Keratinocyte (primary cell): ENCODE measurements at regions not wholly inside any gene's neighbourhood (a gene's known extent, or its start where the extent isn't known, plus 50 kb on each side); places are given as distances from the start of the nearest gene placed in this dataset.

Experiments
- DNase-seq: peaks from one replicate; pipeline ENCODE4 v3.0.0-alpha.2; 2011; ENCODE audit warnings: low read depth, missing footprints, low spot score
- FAIRE-seq: peaks from 2 replicates; lab custom pipeline; 2011; peaks lifted over from hg19 to GRCh38; lab: Jason Lieb, UNC
- H2AFZ ChIP-seq: 2 replicates; pipeline ENCODE4 v1.6.0; 2012; ENCODE audit warnings: low read length, control low read depth, inconsistent platforms; ENCODE audit not compliant: control insufficient read depth
- H3K27ac ChIP-seq: 2 replicates; pipeline ENCODE4 v1.5.1; 2011; ENCODE audit warnings: low read length; ENCODE audit not compliant: control insufficient read depth, insufficient read depth
- H3K27me3 ChIP-seq: 3 replicates; pipeline ENCODE4 v1.6.0; 2011; ENCODE audit warnings: low read length; ENCODE audit not compliant: control insufficient read depth, insufficient read depth; ENCODE audit errors: extremely low read depth
- H3K36me3 ChIP-seq, 2 experiments: 2 replicates in 1 of 2; 3 replicates in 1 of 2; pipeline ENCODE4 v1.5.1; 2011; ENCODE audit warnings: low read length in 2 of 2, mild to moderate bottlenecking in 1 of 2; ENCODE audit not compliant: control insufficient read depth in 2 of 2, insufficient read depth in 2 of 2; ENCODE audit errors: extremely low read depth in 1 of 2
- H3K4me1 ChIP-seq: 3 replicates; pipeline ENCODE4 v1.5.1; 2011; ENCODE audit warnings: low read length; ENCODE audit not compliant: control insufficient read depth, insufficient read depth; ENCODE audit errors: extremely low read depth
- H3K4me2 ChIP-seq: 3 replicates; pipeline ENCODE4 v1.6.0; 2011; ENCODE audit warnings: low read depth, low read length; ENCODE audit not compliant: control insufficient read depth, insufficient read depth; ENCODE audit errors: extremely low read depth
- H3K4me3 ChIP-seq, 3 experiments: fragments of 200-600 bp in 1 of 3; sonication (generic) in 1 of 3; 2 replicates in 2 of 3; 3 replicates in 1 of 3; pipeline ENCODE4 v1.5.1; 2011 to 2016; ENCODE audit warnings: low read length in 3 of 3, mild to moderate bottlenecking in 3 of 3, control low read depth in 2 of 3, inconsistent platforms in 1 of 3, low read depth in 1 of 3, mixed read lengths in 1 of 3, mixed run types in 1 of 3, moderate library complexity in 1 of 3; ENCODE audit not compliant: control insufficient read depth in 2 of 3, insufficient read depth in 2 of 3; ENCODE audit errors: extremely low read depth in 1 of 3
- H3K79me2 ChIP-seq: 2 replicates; pipeline ENCODE4 v1.6.0; 2012; ENCODE audit warnings: low read length; ENCODE audit not compliant: control insufficient read depth, insufficient read depth
- H3K9ac ChIP-seq: 3 replicates; pipeline ENCODE4 v1.6.0; 2011; ENCODE audit warnings: low read length; ENCODE audit not compliant: control insufficient read depth, insufficient read depth; ENCODE audit errors: extremely low read depth
- H3K9me1 ChIP-seq: 3 replicates; pipeline ENCODE4 v1.6.0; 2011; ENCODE audit warnings: low read length; ENCODE audit not compliant: control insufficient read depth, insufficient read depth; ENCODE audit errors: extremely low read depth
- H3K9me3 ChIP-seq: 2 replicates; pipeline ENCODE4 v1.5.1; 2012; ENCODE audit warnings: low read depth, low read length; ENCODE audit not compliant: control insufficient read depth
- H4K20me1 ChIP-seq: 3 replicates; pipeline ENCODE4 v1.6.0; 2011; ENCODE audit warnings: low read length; ENCODE audit not compliant: control insufficient read depth, insufficient read depth; ENCODE audit errors: extremely low read depth
- EZH2 ChIP-seq: IDR thresholded peaks from one replicate; pipeline ENCODE4 v1.6.1; 2012; ENCODE audit warnings: inconsistent platforms, mild to moderate bottlenecking, low read length, moderate library complexity
- dilution Hi-C: fragments of 300-500 bp; cut with MboI; formaldehyde crosslinking; loops from one replicate; pipeline ENCODE4 v1.7.0; 2020; ENCODE audit warnings: low sequenced_read_pairs; ENCODE audit not compliant: extremely low pct_ligation_motif_present
- TF ChIP-seq, protein P1 (sequence below), 3 experiments: IDR thresholded peaks in 1 of 3; conservative IDR thresholded peaks in 1 of 3; optimal IDR thresholded peaks in 1 of 3; 2 replicates in 2 of 3; 3 replicates in 1 of 3; pipeline versions ENCODE3 to v1.5.1; 2011; ENCODE audit warnings: low read length in 3 of 3, mild to moderate bottlenecking in 3 of 3, moderate library complexity in 2 of 3, control low read depth in 1 of 3, inconsistent platforms in 1 of 3; ENCODE audit not compliant: insufficient read depth in 2 of 3; ENCODE audit errors: extremely low read depth in 1 of 3

DNA sequence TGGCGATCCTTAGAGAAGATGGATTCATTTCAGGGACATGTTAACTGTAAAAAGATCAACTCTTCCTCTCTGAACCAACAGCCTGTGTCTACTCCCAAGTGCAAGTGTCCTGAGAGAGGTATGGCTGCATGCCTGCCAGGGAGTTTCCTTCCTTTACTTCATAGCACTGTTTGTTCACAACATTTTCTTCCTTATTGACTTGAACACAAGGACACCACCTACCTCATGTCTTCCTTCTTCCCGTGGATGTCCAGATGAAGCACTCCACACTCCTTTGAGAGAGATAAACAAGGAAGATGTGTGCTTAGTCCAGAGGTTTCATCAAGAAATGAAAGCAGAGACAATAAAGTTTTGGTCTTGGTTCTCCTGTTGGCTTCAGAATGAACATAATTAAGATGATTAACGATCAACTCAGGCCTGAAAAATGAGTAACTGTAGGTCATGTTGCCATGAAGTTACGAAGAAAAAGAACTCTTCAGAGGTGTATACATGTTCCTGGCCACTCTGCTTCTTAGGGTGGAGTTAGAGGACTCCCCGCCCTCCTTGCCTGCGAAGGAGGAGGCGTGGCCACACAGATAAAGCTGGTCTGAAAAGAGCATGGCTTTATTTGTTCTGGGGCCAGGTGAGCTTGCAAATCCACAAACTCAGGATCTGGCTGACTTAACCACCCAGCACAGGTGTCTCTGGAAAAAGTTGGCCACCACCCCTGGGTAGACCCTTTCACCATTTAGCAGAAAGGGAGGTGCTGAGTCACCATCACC lies 155.0 kb upstream of the KCTD1 start:
- dilution Hi-C loops = no loop called here
- H3K4me3 ChIP-seq = no peak overlapping the region
- H3K79me2 ChIP-seq = no peaks in the 10 kb centered on the region
- H3K4me2 ChIP-seq = no peak overlapping the region
- no peak overlapping the region for H3K9ac ChIP-seq
- H3K9me3 ChIP-seq = no peaks in the 10 kb centered on the region
- H2AFZ ChIP-seq = no peak overlapping the region
- no peak overlapping the region for H3K27ac ChIP-seq
- FAIRE-seq = no peak
- H3K4me1 ChIP-seq = no peaks in the 10 kb centered on the region
- no peaks in the 10 kb centered on the region for H4K20me1 ChIP-seq
- no peaks in the 10 kb centered on the region for H3K27me3 ChIP-seq
- no peaks in the 10 kb centered on the region for H3K36me3 ChIP-seq
- TF ChIP-seq, protein P1, sequence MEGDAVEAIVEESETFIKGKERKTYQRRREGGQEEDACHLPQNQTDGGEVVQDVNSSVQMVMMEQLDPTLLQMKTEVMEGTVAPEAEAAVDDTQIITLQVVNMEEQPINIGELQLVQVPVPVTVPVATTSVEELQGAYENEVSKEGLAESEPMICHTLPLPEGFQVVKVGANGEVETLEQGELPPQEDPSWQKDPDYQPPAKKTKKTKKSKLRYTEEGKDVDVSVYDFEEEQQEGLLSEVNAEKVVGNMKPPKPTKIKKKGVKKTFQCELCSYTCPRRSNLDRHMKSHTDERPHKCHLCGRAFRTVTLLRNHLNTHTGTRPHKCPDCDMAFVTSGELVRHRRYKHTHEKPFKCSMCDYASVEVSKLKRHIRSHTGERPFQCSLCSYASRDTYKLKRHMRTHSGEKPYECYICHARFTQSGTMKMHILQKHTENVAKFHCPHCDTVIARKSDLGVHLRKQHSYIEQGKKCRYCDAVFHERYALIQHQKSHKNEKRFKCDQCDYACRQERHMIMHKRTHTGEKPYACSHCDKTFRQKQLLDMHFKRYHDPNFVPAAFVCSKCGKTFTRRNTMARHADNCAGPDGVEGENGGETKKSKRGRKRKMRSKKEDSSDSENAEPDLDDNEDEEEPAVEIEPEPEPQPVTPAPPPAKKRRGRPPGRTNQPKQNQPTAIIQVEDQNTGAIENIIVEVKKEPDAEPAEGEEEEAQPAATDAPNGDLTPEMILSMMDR (optimal IDR thresholded peaks at IDR 0.05 in 1 of 3, IDR thresholded peaks at IDR 0.05 in 1 of 3, conservative IDR thresholded peaks at IDR 0.05 in 1 of 3; ENCODE audit: extremely low read depth in 1 of 3, insufficient read depth in 2 of 3, low read length in 3 of 3) = no peak
- TF ChIP-seq EZH2 = no peak
- H3K9me1 ChIP-seq = no peaks in the 10 kb centered on the region
- no peak for DNase-seq

- H2AFZ ChIP-seq = no peak overlapping the region
- no peaks in the 10 kb centered on the region for H3K9me3 ChIP-seq
- DNase-seq (no peak), FAIRE-seq (no peak)
- H3K36me3 ChIP-seq = no peaks in the 10 kb centered on the region
- TF ChIP-seq EZH2 = no peak
- TF ChIP-seq, protein P1 (optimal IDR thresholded peaks at IDR 0.05 in 1 of 3, IDR thresholded peaks at IDR 0.05 in 1 of 3, conservative IDR thresholded peaks at IDR 0.05 in 1 of 3; ENCODE audit: extremely low read depth in 1 of 3, insufficient read depth in 2 of 3, low read length in 3 of 3) = no peak
- H3K9me1 ChIP-seq = no peaks in the 10 kb centered on the region
- dilution Hi-C loops = no loop called here
- no peak overlapping the region for H3K4me2 ChIP-seq
- no peaks in the 10 kb centered on the region for H3K27me3 ChIP-seq
- H4K20me1 ChIP-seq = no peaks in the 10 kb centered on the region
- no peak overlapping the region for H3K27ac ChIP-seq
- no peak overlapping the region for H3K4me3 ChIP-seq
- no peak overlapping the region for H3K9ac ChIP-seq
- H3K79me2 ChIP-seq = no peaks in the 10 kb centered on the region
- H3K4me1 ChIP-seq = no peaks in the 10 kb centered on the region
These were observed 153.7 kb upstream of the KCTD1 start for GRCh38 chr18:26702086-26702485.
